ENCODE measurements at regions not wholly inside any gene's neighbourhood (a gene's known extent, or its start where the extent isn't known, plus 50 kb on each side); places are given as distances from the start of the nearest gene placed in this dataset.

- no peak for ATAC-seq (ENCODE audit: insufficient number of reproducible peaks, low FRiP score, low read depth)
- no peak for TF ChIP-seq CTCF (IDR thresholded peaks at IDR 0.05)
Measured at GRCh38 chr5:20605732-20606525, 617.9 kb upstream of the CDH18 start.

GRCh38 chr5:20604992-20605391, 617.0 kb upstream of the CDH18 start:
- Histone ChIP-seq H3K4me3 (no peak overlapping the region), H3K27me3 (replicated peaks; ENCODE audit: insufficient read depth) (no peaks in the 10 kb centered on the region), H3K27ac (no peak overlapping the region), H3K9me3 (no peaks in the 10 kb centered on the region), H3K36me3 (no peaks in the 10 kb centered on the region), H3K4me1 (ENCODE audit: control insufficient read depth in 1 of 2, low read depth in 2 of 2) (no peaks in the 10 kb centered on the region)
- ATAC-seq (ENCODE audit: insufficient number of reproducible peaks, low FRiP score, low read depth) (no peak), DNase-seq (ENCODE audit: low spot score) (no peak)
- no peak for TF ChIP-seq CTCF (IDR thresholded peaks at IDR 0.05)

More at GRCh38 chr5:20605732-20606525, 617.9 kb upstream of the CDH18 start:
- no peak overlapping the region for H3K27ac ChIP-seq
- H3K4me3 ChIP-seq: no peak overlapping the region
- no peaks in the 10 kb centered on the region for H3K4me1 ChIP-seq (ENCODE audit: control insufficient read depth in 1 of 2, low read depth in 2 of 2)
- DNase-seq (ENCODE audit: low spot score): no peak
- no peaks in the 10 kb centered on the region for H3K36me3 ChIP-seq
- H3K9me3 ChIP-seq: no peaks in the 10 kb centered on the region
- no peaks in the 10 kb centered on the region for H3K27me3 ChIP-seq (replicated peaks; ENCODE audit: insufficient read depth)

GRCh38 chr5:20601678-20602100, 613.7 kb upstream of the CDH18 start:
- Histone ChIP-seq H3K27me3 (replicated peaks; ENCODE audit: insufficient read depth) (no peaks in the 10 kb centered on the region), H3K27ac (no peak overlapping the region), H3K4me3 (no peak overlapping the region), H3K36me3 (no peaks in the 10 kb centered on the region), H3K4me1 (ENCODE audit: control insufficient read depth in 1 of 2, low read depth in 2 of 2) (no peaks in the 10 kb centered on the region), H3K9me3 (no peaks in the 10 kb centered on the region)
- DNase-seq (ENCODE audit: low spot score): no peak
- no peak for ATAC-seq (ENCODE audit: insufficient number of reproducible peaks, low FRiP score, low read depth)
- TF ChIP-seq CTCF (IDR thresholded peaks at IDR 0.05): no peak

GRCh38 chr5:20590356-20590755, 602.4 kb upstream of the CDH18 start:
- Histone ChIP-seq H3K4me3 (no peak overlapping the region), H3K9me3 (no peaks in the 10 kb centered on the region), H3K27me3 (replicated peaks; ENCODE audit: insufficient read depth) (no peaks in the 10 kb centered on the region), H3K27ac (no peak overlapping the region), H3K36me3 (no peaks in the 10 kb centered on the region), H3K4me1 (ENCODE audit: control insufficient read depth in 1 of 2, low read depth in 2 of 2) (no peaks in the 10 kb centered on the region)
- no peak for DNase-seq (ENCODE audit: low spot score)
- ATAC-seq (ENCODE audit: insufficient number of reproducible peaks, low FRiP score, low read depth): no peak
- no peak for TF ChIP-seq CTCF (IDR thresholded peaks at IDR 0.05)

DNA sequence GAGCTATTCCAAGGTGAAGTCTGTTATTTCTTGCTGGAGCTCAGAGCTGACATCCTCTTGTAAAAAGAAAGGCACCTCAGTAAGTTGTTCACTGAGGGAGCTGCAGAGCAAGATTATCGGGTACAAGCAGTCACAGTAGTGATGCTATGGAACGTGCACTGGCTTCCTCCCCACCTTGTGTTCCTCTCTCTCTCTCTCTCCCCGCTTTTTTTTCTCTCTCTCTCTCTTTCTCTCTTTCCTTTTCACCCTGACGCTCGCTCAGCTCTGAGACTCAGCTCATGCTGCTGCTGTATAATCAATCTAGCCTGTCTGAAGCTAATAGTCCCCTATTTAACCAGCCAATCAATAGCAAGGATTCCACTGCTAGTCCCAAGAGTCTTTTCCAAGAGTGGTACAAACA, 587.6 kb upstream of the CDH18 start:
- DNase-seq (ENCODE audit: low spot score) (no peak), ATAC-seq (ENCODE audit: insufficient number of reproducible peaks, low FRiP score, low read depth) (no peak)
- no peaks in the 10 kb centered on the region for H3K4me1 ChIP-seq (ENCODE audit: control insufficient read depth in 1 of 2, low read depth in 2 of 2)
- no peaks in the 10 kb centered on the region for H3K36me3 ChIP-seq
- no peak for TF ChIP-seq CTCF (IDR thresholded peaks at IDR 0.05)
- H3K9me3 ChIP-seq: no peaks in the 10 kb centered on the region
- H3K27ac ChIP-seq: no peak overlapping the region
- H3K4me3 ChIP-seq: no peak overlapping the region
- H3K27me3 ChIP-seq (replicated peaks; ENCODE audit: insufficient read depth): no peaks in the 10 kb centered on the region
